Ovary (tissue), 3 donors: ENCODE measurements at regions not wholly inside any gene's neighbourhood (a gene's known extent, or its start where the extent isn't known, plus 50 kb on each side); places are given as distances from the start of the nearest gene placed in this dataset.

Experiments
- EP300 ChIP-seq: sonication (generic); formaldehyde crosslinking; IDR thresholded peaks from one replicate; pipeline ENCODE4 v1.6.1; 2017; ENCODE audit warnings: antibody characterized with exemption
- POLR2A ChIP-seq: fragments of 450-650 bp; IDR thresholded peaks from one replicate; pipeline ENCODE4 v1.6.1; 2017; ENCODE audit warnings: antibody characterized with exemption, mild to moderate bottlenecking, moderate library complexity
- TF ChIP-seq, protein P1 (sequence below), 3 donors: fragments of 450-650 bp in 2 of 3; fragments of 200-600 bp in 1 of 3; IDR thresholded peaks; one replicate each; pipeline versions ENCODE4 v1.5.1 to v1.8.0; 2016 to 2022; ENCODE audit warnings: antibody characterized with exemption in 3 of 3, mild to moderate bottlenecking in 1 of 3
- donor health status: DM: no; HTN: no; CAD: no.

- TF ChIP-seq POLR2A: no peak
- TF ChIP-seq, protein P1, sequence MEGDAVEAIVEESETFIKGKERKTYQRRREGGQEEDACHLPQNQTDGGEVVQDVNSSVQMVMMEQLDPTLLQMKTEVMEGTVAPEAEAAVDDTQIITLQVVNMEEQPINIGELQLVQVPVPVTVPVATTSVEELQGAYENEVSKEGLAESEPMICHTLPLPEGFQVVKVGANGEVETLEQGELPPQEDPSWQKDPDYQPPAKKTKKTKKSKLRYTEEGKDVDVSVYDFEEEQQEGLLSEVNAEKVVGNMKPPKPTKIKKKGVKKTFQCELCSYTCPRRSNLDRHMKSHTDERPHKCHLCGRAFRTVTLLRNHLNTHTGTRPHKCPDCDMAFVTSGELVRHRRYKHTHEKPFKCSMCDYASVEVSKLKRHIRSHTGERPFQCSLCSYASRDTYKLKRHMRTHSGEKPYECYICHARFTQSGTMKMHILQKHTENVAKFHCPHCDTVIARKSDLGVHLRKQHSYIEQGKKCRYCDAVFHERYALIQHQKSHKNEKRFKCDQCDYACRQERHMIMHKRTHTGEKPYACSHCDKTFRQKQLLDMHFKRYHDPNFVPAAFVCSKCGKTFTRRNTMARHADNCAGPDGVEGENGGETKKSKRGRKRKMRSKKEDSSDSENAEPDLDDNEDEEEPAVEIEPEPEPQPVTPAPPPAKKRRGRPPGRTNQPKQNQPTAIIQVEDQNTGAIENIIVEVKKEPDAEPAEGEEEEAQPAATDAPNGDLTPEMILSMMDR (IDR thresholded peaks at IDR 0.05): no peak
- no peak for TF ChIP-seq EP300
These were observed 398.7 kb upstream of the PDZRN3 start for GRCh38 chr3:74023395-74023794.
